Fibroblast of lung (primary cell): ENCODE measurements at regions not wholly inside any gene's neighbourhood (a gene's known extent, or its start where the extent isn't known, plus 50 kb on each side); places are given as distances from the start of the nearest gene placed in this dataset.

Experiments
- DNase-seq, 2 donors: peaks; one replicate each; pipeline versions ENCODE4 v3.0.0 to v3.0.0-alpha.2; 2010; ENCODE audit warnings: low read depth in 2 of 2
- H2AFZ ChIP-seq: 2 replicates; pipeline ENCODE4 v1.5.1; 2012; ENCODE audit warnings: low read length, control low read depth, inconsistent platforms
- H3K27ac ChIP-seq: 2 replicates; pipeline ENCODE4 v1.5.1; 2011; ENCODE audit warnings: low read length, control low read depth; ENCODE audit not compliant: insufficient read depth
- H3K27me3 ChIP-seq: 2 replicates; pipeline ENCODE4 v1.5.1; 2011; ENCODE audit warnings: mild to moderate bottlenecking, low read length; ENCODE audit not compliant: control insufficient read depth, insufficient read depth
- H3K36me3 ChIP-seq: 2 replicates; pipeline ENCODE4 v1.5.1; 2011; ENCODE audit warnings: low read length; ENCODE audit not compliant: control insufficient read depth, insufficient read depth
- H3K4me1 ChIP-seq: 2 replicates; pipeline ENCODE4 v1.5.1; 2011; ENCODE audit warnings: low read length; ENCODE audit not compliant: control insufficient read depth, insufficient read depth; ENCODE audit errors: extremely low read depth
- H3K4me2 ChIP-seq: 2 replicates; pipeline ENCODE4 v1.5.1; 2011; ENCODE audit warnings: low read length, control low read depth; ENCODE audit not compliant: insufficient read depth; ENCODE audit errors: extremely low read depth
- H3K4me3 ChIP-seq, 4 experiments: fragments of 200-600 bp in 1 of 4; sonication (generic) in 1 of 4; replicated peaks in 1 of 4; 2 replicates each; pipeline ENCODE4 v1.5.1; 2011 to 2016; ENCODE audit warnings: low read length in 4 of 4, low read depth in 3 of 4, mild to moderate bottlenecking in 3 of 4, control low read depth in 2 of 4, inconsistent platforms in 1 of 4, mixed read lengths in 1 of 4; ENCODE audit not compliant: insufficient read depth in 1 of 4; ENCODE audit errors: control extremely low read depth in 1 of 4
- H3K79me2 ChIP-seq: 2 replicates; pipeline ENCODE4 v1.5.1; 2012; ENCODE audit warnings: mild to moderate bottlenecking, low read length, inconsistent platforms; ENCODE audit not compliant: control insufficient read depth, insufficient read depth
- H3K9ac ChIP-seq: 2 replicates; pipeline ENCODE4 v1.5.1; 2011; ENCODE audit warnings: mild to moderate bottlenecking, low read length, control low read depth; ENCODE audit not compliant: insufficient read depth
- H3K9me3 ChIP-seq: 2 replicates; pipeline ENCODE4 v1.5.1; 2012; ENCODE audit warnings: low read depth, low read length; ENCODE audit not compliant: control insufficient read depth, insufficient read depth
- H4K20me1 ChIP-seq: 2 replicates; pipeline ENCODE4 v1.5.1; 2011; ENCODE audit warnings: low read length; ENCODE audit not compliant: control insufficient read depth, insufficient read depth; ENCODE audit errors: extremely low read depth
- CTCF ChIP-seq, 2 donors: IDR thresholded peaks in 1 of 2; conservative IDR thresholded peaks in 1 of 2; 1 replicate in 1 of 2; 2 replicates in 1 of 2; pipeline ENCODE4 v1.5.1; 2011 to 2012; ENCODE audit warnings: low read length in 2 of 2, control low read depth in 1 of 2, inconsistent platforms in 1 of 2, low read depth in 1 of 2, mild to moderate bottlenecking in 1 of 2
- EZH2 ChIP-seq: IDR thresholded peaks from 2 replicates; pipeline ENCODE4 v1.5.1; 2012; ENCODE audit warnings: low read length, control low read depth, mild to moderate bottlenecking; ENCODE audit errors: missing control alignments

- Histone ChIP-seq H3K9ac (no peak overlapping the region), H3K9me3 (no peaks in the 10 kb centered on the region), H3K4me2 (no peak overlapping the region), H2AFZ (no peak overlapping the region), H3K36me3 (no peaks in the 10 kb centered on the region), H4K20me1 (no peaks in the 10 kb centered on the region), H3K27ac (no peak overlapping the region), H3K4me3 (no peak overlapping the region), H3K79me2 (no peaks in the 10 kb centered on the region), H3K4me1 (no peaks in the 10 kb centered on the region), H3K27me3 (no peaks in the 10 kb centered on the region)
- TF ChIP-seq EZH2 = no peak
- no peak for DNase-seq
Measured at GRCh38 chr5:155402927-155403640, 389.5 kb downstream of the KIF4B start.

- no peaks in the 10 kb centered on the region for H3K36me3 ChIP-seq
- H3K9me3 ChIP-seq = no peaks in the 10 kb centered on the region
- H3K4me1 ChIP-seq = no peaks in the 10 kb centered on the region
- DNase-seq = no peak
- H3K79me2 ChIP-seq = no peaks in the 10 kb centered on the region
- no peaks in the 10 kb centered on the region for H4K20me1 ChIP-seq
- H3K27ac ChIP-seq = no peak overlapping the region
- TF ChIP-seq EZH2 = no peak
- TF ChIP-seq CTCF (conservative IDR thresholded peaks at IDR 0.05 in 1 of 2, IDR thresholded peaks at IDR 0.05 in 1 of 2; ENCODE audit: low read depth in 1 of 2, low read length in 2 of 2) = no peak
- no peak overlapping the region for H3K9ac ChIP-seq
- no peak overlapping the region for H3K4me2 ChIP-seq
- no peak overlapping the region for H2AFZ ChIP-seq
- H3K27me3 ChIP-seq = no peaks in the 10 kb centered on the region
- H3K4me3 ChIP-seq = no peak overlapping the region
Measured at GRCh38 chr5:155406815-155407214, 393.3 kb downstream of the KIF4B start.

- Histone ChIP-seq H4K20me1 (no peaks in the 10 kb centered on the region), H3K4me1 (no peaks in the 10 kb centered on the region), H3K9ac (no peak overlapping the region), H3K4me2 (no peak overlapping the region), H3K79me2 (no peaks in the 10 kb centered on the region), H2AFZ (no peak overlapping the region), H3K9me3 (no peaks in the 10 kb centered on the region), H3K27me3 (no peaks in the 10 kb centered on the region), H3K36me3 (no peaks in the 10 kb centered on the region), H3K4me3 (no peak overlapping the region), H3K27ac (no peak overlapping the region)
- TF ChIP-seq CTCF (conservative IDR thresholded peaks at IDR 0.05 in 1 of 2, IDR thresholded peaks at IDR 0.05 in 1 of 2; ENCODE audit: low read depth in 1 of 2, low read length in 2 of 2) = no peak
- TF ChIP-seq EZH2 = no peak
- no peak for DNase-seq
Measured at GRCh38 chr5:155408465-155408864, 394.9 kb downstream of the KIF4B start.
